Natural killer cell (primary cell): ENCODE measurements at regions not wholly inside any gene's neighbourhood (a gene's known extent, or its start where the extent isn't known, plus 50 kb on each side); places are given as distances from the start of the nearest gene placed in this dataset.

Experiments used
- ATAC-seq, 3 donors: fragments of 150-1000 bp in 2 of 3; fragments of 200-7000 bp in 1 of 3; cut with Tn5 transposase; 1 replicate in 1 of 3; 2 replicates in 2 of 3; pipeline ENCODE4 v1.10.0; 2021; ENCODE audit warnings: mild to moderate bottlenecking in 2 of 3, moderate library complexity in 2 of 3
- DNase-seq, 2 donors: peaks; one replicate each; pipeline versions ENCODE4 v3.0.0 to v3.0.0-alpha.2; 2013 to 2021; ENCODE audit warnings: mixed read lengths in 1 of 2
- H3K27ac ChIP-seq: one replicate; pipeline ENCODE4 v1.5.1; 2013; ENCODE audit warnings: mild to moderate bottlenecking, low read length
- H3K27me3 ChIP-seq: one replicate; pipeline ENCODE4 v1.6.1; 2013; ENCODE audit warnings: low read length; ENCODE audit not compliant: control insufficient read depth, insufficient read depth
- H3K36me3 ChIP-seq: one replicate; pipeline ENCODE4 v1.6.1; 2013; ENCODE audit warnings: low read length; ENCODE audit not compliant: control insufficient read depth, insufficient read depth
- H3K4me1 ChIP-seq: one replicate; pipeline ENCODE4 v1.6.1; 2013; ENCODE audit warnings: low read length; ENCODE audit not compliant: control insufficient read depth, insufficient read depth
- H3K4me3 ChIP-seq: one replicate; pipeline ENCODE4 v1.5.1; 2013; ENCODE audit warnings: low read length
- H3K9me3 ChIP-seq: one replicate; pipeline ENCODE4 v1.6.1; 2013; ENCODE audit warnings: low read length; ENCODE audit not compliant: control insufficient read depth, insufficient read depth
- H3K27ac Mint-ChIP-seq, 2 donors: one replicate each; pipeline ENCODE4 v1.8.0; 2022; ENCODE audit warnings: mild to moderate bottlenecking in 2 of 2, mixed read lengths in 2 of 2, moderate library complexity in 1 of 2
- H3K27me3 Mint-ChIP-seq, 2 donors: one replicate each; pipeline ENCODE4 v1.8.0; 2022; ENCODE audit warnings: low read depth in 2 of 2, mixed read lengths in 2 of 2
- H3K36me3 Mint-ChIP-seq: one replicate; pipeline ENCODE4 v1.8.0; 2022; ENCODE audit warnings: mixed read lengths
- H3K4me1 Mint-ChIP-seq, 2 donors: one replicate each; pipeline ENCODE4 v1.8.0; 2022; ENCODE audit warnings: mixed read lengths in 2 of 2
- H3K4me3 Mint-ChIP-seq: one replicate; pipeline ENCODE4 v1.8.0; 2022; ENCODE audit warnings: mild to moderate bottlenecking, moderate library complexity, mixed read lengths
- H3K9me3 Mint-ChIP-seq, 2 donors: one replicate each; pipeline ENCODE4 v1.8.0; 2022; ENCODE audit warnings: mixed read lengths in 2 of 2
- whole genome bisulfite sequencing: methylation state at CpG from one replicate; pipeline ENCODE4 v1.1.7; 2013; ENCODE audit warnings: missing lambda C conversion rate; ENCODE audit not compliant: insufficient coverage; 5-methylcytosine and 5-hydroxymethylcytosine counted together
- intact Hi-C: fragments of 100-400 bp; cut with micrococcal nuclease; formaldehyde crosslinking; loops from one replicate; pipeline ENCODE4 v1.14.2; 2022
- TF ChIP-seq, protein P1 (sequence below): fragments of 200-600 bp; IDR thresholded peaks from one replicate; pipeline ENCODE4 v1.8.0; 2022; ENCODE audit warnings: antibody characterized with exemption

DNA sequence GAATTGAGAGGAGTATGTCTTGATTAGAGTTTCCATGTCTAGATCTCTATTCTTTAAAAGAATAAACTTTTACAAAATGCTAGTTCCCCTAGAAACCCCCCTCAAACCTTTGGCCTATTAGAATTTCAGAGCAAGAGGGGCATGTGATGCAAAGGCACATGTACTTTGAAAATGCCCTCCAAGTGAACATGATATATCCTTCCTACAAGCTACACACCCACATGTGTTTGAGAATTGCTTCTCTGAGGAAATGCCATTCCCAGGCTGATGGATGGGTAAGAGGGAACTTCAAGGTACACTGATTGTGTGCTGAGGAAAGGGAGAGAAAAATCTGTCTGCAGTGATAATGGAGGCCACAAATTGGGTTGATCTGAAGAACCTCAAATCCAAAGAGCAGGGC, 59.5 kb upstream of the PSMA1 start:
- DNase-seq, result no peak
- H3K4me3 ChIP-seq, result no peak overlapping the region
- no peak overlapping the region for H3K4me3 Mint-ChIP-seq
- TF ChIP-seq, protein P1, sequence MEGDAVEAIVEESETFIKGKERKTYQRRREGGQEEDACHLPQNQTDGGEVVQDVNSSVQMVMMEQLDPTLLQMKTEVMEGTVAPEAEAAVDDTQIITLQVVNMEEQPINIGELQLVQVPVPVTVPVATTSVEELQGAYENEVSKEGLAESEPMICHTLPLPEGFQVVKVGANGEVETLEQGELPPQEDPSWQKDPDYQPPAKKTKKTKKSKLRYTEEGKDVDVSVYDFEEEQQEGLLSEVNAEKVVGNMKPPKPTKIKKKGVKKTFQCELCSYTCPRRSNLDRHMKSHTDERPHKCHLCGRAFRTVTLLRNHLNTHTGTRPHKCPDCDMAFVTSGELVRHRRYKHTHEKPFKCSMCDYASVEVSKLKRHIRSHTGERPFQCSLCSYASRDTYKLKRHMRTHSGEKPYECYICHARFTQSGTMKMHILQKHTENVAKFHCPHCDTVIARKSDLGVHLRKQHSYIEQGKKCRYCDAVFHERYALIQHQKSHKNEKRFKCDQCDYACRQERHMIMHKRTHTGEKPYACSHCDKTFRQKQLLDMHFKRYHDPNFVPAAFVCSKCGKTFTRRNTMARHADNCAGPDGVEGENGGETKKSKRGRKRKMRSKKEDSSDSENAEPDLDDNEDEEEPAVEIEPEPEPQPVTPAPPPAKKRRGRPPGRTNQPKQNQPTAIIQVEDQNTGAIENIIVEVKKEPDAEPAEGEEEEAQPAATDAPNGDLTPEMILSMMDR, result no peak
- peaks cover 7% of the 10 kb centered on the region for H3K36me3 Mint-ChIP-seq
- no peak for ATAC-seq
- H3K27ac Mint-ChIP-seq, result peak overlapping the region; percentile 85 to 98
- peaks cover 2% of the 10 kb centered on the region in 2 donors for H3K9me3 Mint-ChIP-seq
- H3K27ac ChIP-seq, result peak overlapping the region; percentile 96
- intact Hi-C loops, result loop anchor here (2.0 to 5.0 kb wide), 4 partner anchors 42 to 311 kb away; partner anchors contain the start of gene PSMA1
- H3K27me3 ChIP-seq, result no peaks in the 10 kb centered on the region
- H3K4me1 Mint-ChIP-seq, result peaks cover 51 to 53% of the 10 kb centered on the region in 2 donors
- no peaks in the 10 kb centered on the region for H3K9me3 ChIP-seq
- peaks cover 22% of the 10 kb centered on the region for H3K4me1 ChIP-seq
- H3K36me3 ChIP-seq, result no peaks in the 10 kb centered on the region
- no peaks in the 10 kb centered on the region for H3K27me3 Mint-ChIP-seq

DNA sequence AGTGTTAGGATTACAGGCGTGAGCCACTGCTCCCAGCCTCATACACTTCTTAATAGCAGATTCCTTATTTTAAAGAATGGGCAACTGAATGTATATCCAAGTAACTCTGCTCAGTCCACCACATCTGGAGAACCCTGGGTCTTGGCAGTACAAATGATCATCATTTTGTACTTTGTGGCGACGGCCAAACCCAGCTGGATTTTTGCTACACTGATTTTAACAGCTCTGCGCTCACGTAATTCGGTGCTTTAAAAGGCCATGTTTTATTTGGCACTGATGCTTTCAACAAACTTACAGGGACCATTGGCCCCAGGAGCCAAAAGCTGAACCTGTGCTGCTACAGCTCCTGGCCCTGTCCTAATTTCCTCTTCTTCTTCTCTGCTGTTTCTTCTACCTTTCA, 60.8 kb upstream of the PDE3B start:
- intact Hi-C loops, result no loop called here
- peak overlapping the region; percentile 17 to 47 for H3K27ac Mint-ChIP-seq
- TF ChIP-seq, protein P1, result no peak
- H3K27me3 Mint-ChIP-seq, result peaks cover 0 to 2% of the 10 kb centered on the region in 2 donors
- H3K36me3 Mint-ChIP-seq, result peaks cover 7% of the 10 kb centered on the region
- 98% methylated on average over 6 of the region's 6 CpGs for WGBS
- no peaks in the 10 kb centered on the region for H3K36me3 ChIP-seq
- no peak overlapping the region for H3K27ac ChIP-seq
- ATAC-seq, result no peak
- H3K9me3 Mint-ChIP-seq, result peaks cover 0 to 2% of the 10 kb centered on the region in 2 donors
- H3K4me3 Mint-ChIP-seq, result no peak overlapping the region
- no peak overlapping the region for H3K4me3 ChIP-seq
- DNase-seq, result no peak
- peaks cover 15% of the 10 kb centered on the region for H3K4me1 ChIP-seq
- H3K4me1 Mint-ChIP-seq, result peaks cover 39 to 47% of the 10 kb centered on the region in 2 donors
- no peaks in the 10 kb centered on the region for H3K9me3 ChIP-seq
- no peaks in the 10 kb centered on the region for H3K27me3 ChIP-seq

DNA sequence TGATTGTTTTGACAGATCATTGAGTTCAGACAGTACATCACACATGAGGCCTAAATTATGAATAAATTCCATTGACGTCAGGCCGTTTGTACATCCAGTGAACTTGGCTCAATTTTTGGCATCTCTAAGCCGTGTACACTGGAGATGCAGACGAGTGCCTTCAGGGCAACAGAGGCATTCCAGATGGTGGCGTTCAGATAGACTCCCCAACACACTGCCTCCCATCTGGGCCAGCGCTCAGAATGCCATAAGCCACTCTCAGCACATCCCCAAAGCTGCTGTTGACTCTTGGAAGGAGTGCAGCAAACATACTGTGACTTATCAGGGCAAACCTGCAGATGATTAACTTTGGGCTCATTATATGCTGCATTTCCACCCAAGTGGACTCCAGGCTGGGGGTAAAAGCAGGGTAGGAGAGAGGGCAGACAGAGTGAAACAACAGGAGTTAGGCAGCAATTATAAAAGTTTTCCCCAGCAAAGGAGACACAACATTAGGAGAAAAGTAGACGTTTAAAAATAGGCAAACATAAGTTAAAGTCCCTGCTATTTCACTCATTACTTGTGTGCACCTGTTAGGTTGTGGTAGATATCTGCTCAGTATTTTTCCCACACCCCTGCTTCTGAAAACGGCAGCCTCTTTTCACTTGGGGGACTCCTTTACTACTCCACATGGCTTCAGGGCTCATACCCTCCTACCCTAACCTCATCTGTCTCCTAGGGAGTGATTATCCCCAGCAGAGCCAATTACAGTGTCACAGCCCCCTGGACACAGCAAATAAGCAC, 60.2 kb upstream of the PDE3B start:
- Histone ChIP-seq H3K36me3 (no peaks in the 10 kb centered on the region), H3K4me3 (no peak overlapping the region), H3K9me3 (no peaks in the 10 kb centered on the region), H3K27ac (no peak overlapping the region), H3K4me1 (peaks cover 8% of the 10 kb centered on the region), H3K27me3 (no peaks in the 10 kb centered on the region)
- Mint-ChIP-seq H3K27me3 (peaks cover 0 to 2% of the 10 kb centered on the region in 2 donors), H3K27ac (peak overlapping the region; percentile 17 to 47), H3K9me3 (peaks cover 0 to 2% of the 10 kb centered on the region in 2 donors), H3K36me3 (peaks cover 7% of the 10 kb centered on the region), H3K4me3 (no peak overlapping the region), H3K4me1 (peaks cover 33 to 41% of the 10 kb centered on the region in 2 donors)
- ATAC-seq, result no peak
- intact Hi-C loops, result no loop called here
- WGBS, result 77% methylated on average over 7 of the region's 8 CpGs
- TF ChIP-seq, protein P1, result no peak
- no peak for DNase-seq

DNA sequence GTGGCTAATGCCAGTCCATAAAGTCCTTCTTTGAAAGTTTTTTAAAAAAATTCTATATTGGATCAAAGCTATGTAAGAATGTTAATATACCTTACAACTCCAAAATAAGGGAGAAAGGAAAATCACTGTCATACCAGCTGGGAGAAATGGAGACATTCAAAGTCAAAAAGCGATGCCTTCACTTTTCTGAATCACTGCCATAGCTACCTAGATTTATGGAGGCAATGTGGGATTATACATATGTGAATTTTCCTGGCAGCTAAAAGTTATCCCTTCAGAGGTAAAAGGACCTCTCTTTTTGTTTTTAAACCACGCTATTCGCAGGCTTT, 59.6 kb upstream of the PDE3B start:
- TF ChIP-seq, protein P1, result no peak
- Histone ChIP-seq H3K27ac (no peak overlapping the region), H3K4me1 (peaks cover 7% of the 10 kb centered on the region), H3K9me3 (no peaks in the 10 kb centered on the region), H3K36me3 (no peaks in the 10 kb centered on the region), H3K27me3 (no peaks in the 10 kb centered on the region), H3K4me3 (no peak overlapping the region)
- DNase-seq (no peak), ATAC-seq (no peak)
- H3K4me3 Mint-ChIP-seq, result no peak overlapping the region
- 100% methylated on average over 2 of the region's 3 CpGs for WGBS
- H3K36me3 Mint-ChIP-seq, result peaks cover 7% of the 10 kb centered on the region
- peaks cover 27 to 38% of the 10 kb centered on the region in 2 donors for H3K4me1 Mint-ChIP-seq
- peak overlapping the region in 1 of 2 donors; percentile 47 for H3K27ac Mint-ChIP-seq
- peaks cover 0 to 2% of the 10 kb centered on the region in 2 donors for H3K27me3 Mint-ChIP-seq
- intact Hi-C loops, result no loop called here
- peaks cover 0 to 2% of the 10 kb centered on the region in 2 donors for H3K9me3 Mint-ChIP-seq
